ENCODE measurements at regions not wholly inside any gene's neighbourhood (a gene's known extent, or its start where the extent isn't known, plus 50 kb on each side); places are given as distances from the start of the nearest gene placed in this dataset.
A peak's percentile ranks its signal among the peaks of the same experiment; 100 is the strongest.

DNA sequence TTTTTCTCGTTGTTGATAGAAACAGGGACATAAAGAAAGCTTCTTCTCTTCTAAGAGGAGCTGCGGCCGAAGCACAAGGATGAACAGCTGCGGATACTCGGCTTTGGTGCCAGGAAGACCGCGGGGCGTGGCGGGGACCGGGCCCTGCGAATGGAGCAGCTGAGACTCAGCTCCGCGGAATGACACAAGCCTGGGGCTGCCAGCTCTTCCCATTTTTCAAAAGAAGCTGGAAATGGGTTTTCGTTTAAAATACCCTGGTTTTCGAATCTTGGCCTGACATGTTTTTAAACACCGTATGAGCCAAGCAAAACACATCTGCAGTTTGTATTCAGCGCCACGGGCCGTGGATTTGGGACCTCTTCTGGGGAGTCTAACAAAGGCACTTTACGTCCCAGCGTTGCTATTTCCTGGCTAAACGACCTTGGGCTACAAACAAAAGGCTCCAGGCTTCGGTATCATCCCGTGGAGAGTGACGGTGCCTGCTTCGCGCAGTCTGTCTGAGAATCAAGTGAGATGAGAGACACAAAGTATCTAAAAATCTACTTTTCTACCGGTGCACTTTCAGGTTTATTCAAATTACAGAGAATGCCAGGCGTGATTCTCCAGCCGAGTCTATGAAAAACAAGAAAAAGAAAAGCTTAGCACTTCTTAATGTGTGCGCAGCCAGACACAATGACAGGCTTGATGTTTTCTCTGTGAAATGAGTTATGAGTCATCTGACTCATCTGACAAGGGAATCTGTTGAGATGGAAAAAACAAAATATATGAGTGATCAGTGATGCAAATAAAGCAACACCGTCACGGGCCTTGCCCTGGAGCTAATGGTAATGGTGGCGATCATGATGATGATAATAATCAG is 114.0 kb upstream of the TMEM132D start:
- Histone ChIP-seq H3K9ac (ENCODE audit: low read length) (no peak overlapping the region), H3K27ac (ENCODE audit: low read length) (no peak overlapping the region), H3K4me2 (ENCODE audit: low read length) (no peak overlapping the region), H3K36me3 (replicated peaks; ENCODE audit: low read depth, low read length) (no peaks in the 10 kb centered on the region), H2AFZ (ENCODE audit: low read depth, low read length) (no peak overlapping the region), H4K20me1 (ENCODE audit: insufficient read depth, low read length) (no peaks in the 10 kb centered on the region), H3K4me3 (ENCODE audit: low read length) (no peak overlapping the region), H3K4me1 (ENCODE audit: low read length) (no peaks in the 10 kb centered on the region), H3K9me3 (ENCODE audit: insufficient read depth, low read length) (no peaks in the 10 kb centered on the region), H3K79me2 (ENCODE audit: low read length) (no peaks in the 10 kb centered on the region), H3K27me3 (ENCODE audit: low read depth, low read length) (no peaks in the 10 kb centered on the region)
- TF ChIP-seq, protein P1, sequence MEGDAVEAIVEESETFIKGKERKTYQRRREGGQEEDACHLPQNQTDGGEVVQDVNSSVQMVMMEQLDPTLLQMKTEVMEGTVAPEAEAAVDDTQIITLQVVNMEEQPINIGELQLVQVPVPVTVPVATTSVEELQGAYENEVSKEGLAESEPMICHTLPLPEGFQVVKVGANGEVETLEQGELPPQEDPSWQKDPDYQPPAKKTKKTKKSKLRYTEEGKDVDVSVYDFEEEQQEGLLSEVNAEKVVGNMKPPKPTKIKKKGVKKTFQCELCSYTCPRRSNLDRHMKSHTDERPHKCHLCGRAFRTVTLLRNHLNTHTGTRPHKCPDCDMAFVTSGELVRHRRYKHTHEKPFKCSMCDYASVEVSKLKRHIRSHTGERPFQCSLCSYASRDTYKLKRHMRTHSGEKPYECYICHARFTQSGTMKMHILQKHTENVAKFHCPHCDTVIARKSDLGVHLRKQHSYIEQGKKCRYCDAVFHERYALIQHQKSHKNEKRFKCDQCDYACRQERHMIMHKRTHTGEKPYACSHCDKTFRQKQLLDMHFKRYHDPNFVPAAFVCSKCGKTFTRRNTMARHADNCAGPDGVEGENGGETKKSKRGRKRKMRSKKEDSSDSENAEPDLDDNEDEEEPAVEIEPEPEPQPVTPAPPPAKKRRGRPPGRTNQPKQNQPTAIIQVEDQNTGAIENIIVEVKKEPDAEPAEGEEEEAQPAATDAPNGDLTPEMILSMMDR (IDR thresholded peaks at IDR 0.05; ENCODE audit: low read depth, low read length), result no peak
- no peak for TF ChIP-seq EZH2phosphoT487 (IDR thresholded peaks at IDR 0.05; ENCODE audit: low read depth)

DNA sequence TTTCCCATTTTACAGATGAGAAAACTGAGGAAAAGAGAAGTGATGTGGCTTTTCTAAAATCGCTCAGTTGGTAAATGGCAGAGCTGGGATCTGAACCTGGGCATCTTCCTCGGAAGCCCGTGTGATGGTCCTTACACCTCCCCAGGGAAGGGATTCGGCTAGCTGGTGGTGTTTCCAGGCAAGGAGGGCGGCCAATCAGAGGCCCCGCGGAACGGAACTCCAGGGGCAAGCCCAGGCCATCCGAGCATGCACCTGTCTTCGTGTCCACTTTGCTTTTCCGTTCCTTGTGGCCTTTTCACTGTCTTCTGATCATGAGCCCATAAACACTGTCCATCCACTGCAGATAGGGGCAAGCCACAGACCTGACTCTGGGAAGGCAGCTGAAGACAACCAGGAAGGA is 114.8 kb upstream of the TMEM132D start:
- Histone ChIP-seq H3K9me3 (ENCODE audit: insufficient read depth, low read length) (no peaks in the 10 kb centered on the region), H3K27ac (ENCODE audit: low read length) (no peak overlapping the region), H4K20me1 (ENCODE audit: insufficient read depth, low read length) (no peaks in the 10 kb centered on the region), H3K4me2 (ENCODE audit: low read length) (no peak overlapping the region), H3K27me3 (ENCODE audit: low read depth, low read length) (no peaks in the 10 kb centered on the region), H2AFZ (ENCODE audit: low read depth, low read length) (no peak overlapping the region), H3K9ac (ENCODE audit: low read length) (no peak overlapping the region), H3K4me3 (ENCODE audit: low read length) (no peak overlapping the region), H3K79me2 (ENCODE audit: low read length) (no peaks in the 10 kb centered on the region), H3K36me3 (replicated peaks; ENCODE audit: low read depth, low read length) (no peaks in the 10 kb centered on the region), H3K4me1 (ENCODE audit: low read length) (no peaks in the 10 kb centered on the region)
- TF ChIP-seq EZH2phosphoT487 (IDR thresholded peaks at IDR 0.05; ENCODE audit: low read depth), result no peak
- TF ChIP-seq, protein P1 (IDR thresholded peaks at IDR 0.05; ENCODE audit: low read depth, low read length), result no peak

- no peak for TF ChIP-seq EZH2phosphoT487 (IDR thresholded peaks at IDR 0.05; ENCODE audit: low read depth)
- TF ChIP-seq, protein P1 (IDR thresholded peaks at IDR 0.05; ENCODE audit: low read depth, low read length), result peak; percentile 64
- H3K79me2 ChIP-seq (ENCODE audit: low read length), result no peaks in the 10 kb centered on the region
- no peak overlapping the region for H3K4me3 ChIP-seq (ENCODE audit: low read length)
- H3K27ac ChIP-seq (ENCODE audit: low read length), result no peak overlapping the region
- no peaks in the 10 kb centered on the region for H3K27me3 ChIP-seq (ENCODE audit: low read depth, low read length)
- H4K20me1 ChIP-seq (ENCODE audit: insufficient read depth, low read length), result no peaks in the 10 kb centered on the region
- H3K36me3 ChIP-seq (replicated peaks; ENCODE audit: low read depth, low read length), result no peaks in the 10 kb centered on the region
- no peak overlapping the region for H3K9ac ChIP-seq (ENCODE audit: low read length)
- H3K9me3 ChIP-seq (ENCODE audit: insufficient read depth, low read length), result no peaks in the 10 kb centered on the region
- H3K4me1 ChIP-seq (ENCODE audit: low read length), result no peaks in the 10 kb centered on the region
- H3K4me2 ChIP-seq (ENCODE audit: low read length), result no peak overlapping the region
- H2AFZ ChIP-seq (ENCODE audit: low read depth, low read length), result no peak overlapping the region
Measured at GRCh38 chr12:130026608-130027176, 122.9 kb upstream of the TMEM132D start.

DNA sequence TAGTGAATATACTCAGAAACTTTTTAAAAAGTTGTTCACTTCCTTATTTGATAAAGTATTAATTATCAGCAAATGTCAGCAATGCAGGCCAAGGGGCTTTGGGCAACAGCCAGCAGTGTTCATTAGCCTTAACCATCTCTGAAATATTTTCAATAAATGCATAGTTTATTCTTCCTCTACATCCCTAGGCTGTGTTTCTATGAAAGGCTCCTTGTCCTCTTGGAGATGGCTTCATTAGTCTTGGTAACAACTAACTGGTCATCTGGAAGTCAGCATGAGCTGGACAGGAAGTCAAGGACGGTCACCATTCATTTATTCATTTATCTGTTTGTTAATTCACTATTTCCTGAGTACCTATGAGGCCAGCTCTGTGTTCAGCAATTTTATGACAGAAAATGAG is 124.0 kb upstream of the TMEM132D start:
- H3K36me3 ChIP-seq (replicated peaks; ENCODE audit: low read depth, low read length), result no peaks in the 10 kb centered on the region
- TF ChIP-seq EZH2phosphoT487 (IDR thresholded peaks at IDR 0.05; ENCODE audit: low read depth), result no peak
- TF ChIP-seq, protein P1 (IDR thresholded peaks at IDR 0.05; ENCODE audit: low read depth, low read length), result no peak
- no peaks in the 10 kb centered on the region for H3K9me3 ChIP-seq (ENCODE audit: insufficient read depth, low read length)
- no peak overlapping the region for H3K4me3 ChIP-seq (ENCODE audit: low read length)
- H3K79me2 ChIP-seq (ENCODE audit: low read length), result no peaks in the 10 kb centered on the region
- H3K9ac ChIP-seq (ENCODE audit: low read length), result no peak overlapping the region
- H3K27me3 ChIP-seq (ENCODE audit: low read depth, low read length), result 0 out of 2 replicates have a peak, but pooled peaks cover under 1% of the 10 kb centered on the region
- H3K27ac ChIP-seq (ENCODE audit: low read length), result no peak overlapping the region
- H3K4me2 ChIP-seq (ENCODE audit: low read length), result no peak overlapping the region
- H4K20me1 ChIP-seq (ENCODE audit: insufficient read depth, low read length), result no peaks in the 10 kb centered on the region
- no peak overlapping the region for H2AFZ ChIP-seq (ENCODE audit: low read depth, low read length)
- no peaks in the 10 kb centered on the region for H3K4me1 ChIP-seq (ENCODE audit: low read length)
